GM19395 (cell line): ENCODE measurements at regions not wholly inside any gene's neighbourhood (a gene's known extent, or its start where the extent isn't known, plus 50 kb on each side); places are given as distances from the start of the nearest gene placed in this dataset.

ENCODE experiments used
- ATAC-seq: cut with Tn5 transposase; IDR thresholded peaks from one replicate; pipeline ENCODE4 v1.9.1; 2021; ENCODE audit warnings: mild to moderate bottlenecking, moderate library complexity; ENCODE audit not compliant: unreplicated experiment

DNA sequence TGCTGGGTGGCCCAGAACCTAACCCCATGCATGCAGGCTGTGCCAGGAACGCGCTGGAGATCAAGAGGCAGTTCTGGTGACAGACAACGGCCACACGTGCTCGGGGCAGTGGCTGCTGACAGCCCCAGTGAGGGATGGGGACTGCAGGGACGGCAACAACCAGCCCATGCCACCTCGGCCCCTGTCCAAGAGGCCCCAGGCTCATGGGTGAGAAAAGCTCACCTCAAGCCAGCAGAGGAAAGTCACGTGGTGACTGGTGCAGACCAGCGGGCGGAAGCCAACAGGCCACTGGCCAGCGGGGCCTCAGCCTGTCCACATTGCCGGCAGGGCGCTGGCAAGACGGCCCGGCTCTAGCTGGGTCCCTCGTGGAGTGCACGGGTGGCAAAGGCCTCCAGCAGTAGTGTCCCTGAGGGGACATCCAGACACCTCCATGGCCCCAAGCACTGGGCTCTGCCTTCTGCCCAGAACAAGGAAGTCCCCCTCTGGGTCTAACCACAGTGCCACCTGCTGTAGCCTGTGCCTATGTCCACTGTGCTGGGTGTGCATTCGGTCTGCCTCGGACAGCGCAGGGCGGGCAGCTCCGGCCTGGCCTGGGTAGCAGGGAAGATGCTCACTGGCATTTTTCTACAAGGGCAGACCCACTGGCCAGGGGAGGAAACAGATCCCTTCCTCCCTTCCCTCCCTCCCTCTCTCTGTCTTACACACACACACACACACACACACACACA lies 134.1 kb downstream of the NCOR2 start:
- ATAC-seq, result no peak

DNA sequence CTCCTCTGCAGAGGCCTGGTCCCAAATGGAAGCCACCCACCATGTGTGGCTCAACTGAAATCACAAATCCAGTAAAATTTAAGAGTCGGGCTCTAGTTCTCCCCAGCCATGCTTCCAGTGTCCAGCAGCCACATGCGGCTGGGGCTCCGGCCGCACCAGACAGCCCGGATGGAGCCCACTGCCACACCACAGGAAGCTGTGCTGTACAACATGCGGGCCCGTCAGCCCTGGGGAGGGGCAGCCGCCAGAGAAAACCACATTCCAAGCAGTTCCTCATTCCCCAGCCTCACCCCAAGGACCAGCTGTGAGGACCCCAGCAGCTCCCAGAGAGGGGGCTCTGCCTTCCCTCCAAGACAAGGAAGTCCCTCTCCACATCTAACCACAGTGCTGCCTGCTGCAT lies 135.0 kb downstream of the NCOR2 start:
- ATAC-seq, result no peak

DNA sequence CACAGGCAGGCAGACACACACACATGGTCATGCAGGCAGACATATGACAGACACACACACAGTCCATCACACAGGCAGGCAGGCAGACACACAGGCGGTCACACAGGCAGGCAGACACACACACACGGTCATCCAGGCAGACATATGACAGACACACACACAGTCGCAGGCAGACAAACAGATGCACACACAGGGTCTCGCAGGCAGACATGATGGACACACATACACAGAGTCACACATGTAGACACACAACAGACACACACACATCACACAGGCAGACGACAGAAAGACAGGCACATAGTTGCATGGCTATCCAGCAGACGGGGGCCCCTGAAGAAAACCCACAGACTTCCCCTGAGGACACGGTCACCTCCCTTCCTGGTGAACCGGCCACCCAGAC lies 135.4 kb downstream of the NCOR2 start:
- ATAC-seq, result no peak

DNA sequence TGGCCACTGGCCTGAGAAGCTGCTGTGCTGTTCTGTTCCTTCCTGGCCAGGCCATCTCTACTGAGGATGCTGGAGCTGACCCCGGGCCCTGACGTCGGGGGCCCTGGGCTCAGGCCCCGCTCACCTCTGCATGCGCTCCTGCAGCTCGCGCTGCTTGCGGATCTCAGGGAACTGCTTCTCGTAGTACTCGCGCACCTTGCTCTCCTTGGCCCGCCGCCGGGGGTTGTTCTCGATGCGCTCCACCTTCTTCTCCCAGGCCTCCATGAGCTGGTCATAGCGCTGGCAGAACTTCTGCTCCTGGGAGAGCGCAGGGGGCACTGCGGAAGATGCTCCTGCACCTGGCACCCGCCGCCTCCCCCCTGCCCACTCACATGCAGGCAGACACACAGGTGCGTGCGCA lies 135.6 kb downstream of the RFLNA start:
- ATAC-seq, result no peak

DNA sequence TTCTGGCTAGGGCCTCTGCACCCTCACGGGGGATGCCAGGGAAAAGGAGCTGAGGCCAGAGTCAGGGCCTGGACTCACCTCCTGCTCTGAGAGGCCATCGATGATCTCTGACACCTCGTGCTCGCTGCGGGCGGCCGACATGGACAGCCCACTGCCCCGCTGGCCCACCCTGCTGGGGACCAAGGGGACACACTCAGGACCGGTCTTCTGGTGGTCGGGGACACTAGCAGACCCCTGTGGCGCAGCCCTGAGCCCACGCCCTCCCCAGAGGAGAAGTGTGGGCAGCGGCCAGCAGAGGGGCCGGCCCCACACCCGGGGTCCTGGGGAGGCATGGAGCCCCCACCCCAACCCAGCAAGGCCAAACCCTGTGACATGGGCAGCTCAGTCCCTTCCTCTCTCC lies 134.6 kb downstream of the RFLNA start:
- no peak for ATAC-seq

DNA sequence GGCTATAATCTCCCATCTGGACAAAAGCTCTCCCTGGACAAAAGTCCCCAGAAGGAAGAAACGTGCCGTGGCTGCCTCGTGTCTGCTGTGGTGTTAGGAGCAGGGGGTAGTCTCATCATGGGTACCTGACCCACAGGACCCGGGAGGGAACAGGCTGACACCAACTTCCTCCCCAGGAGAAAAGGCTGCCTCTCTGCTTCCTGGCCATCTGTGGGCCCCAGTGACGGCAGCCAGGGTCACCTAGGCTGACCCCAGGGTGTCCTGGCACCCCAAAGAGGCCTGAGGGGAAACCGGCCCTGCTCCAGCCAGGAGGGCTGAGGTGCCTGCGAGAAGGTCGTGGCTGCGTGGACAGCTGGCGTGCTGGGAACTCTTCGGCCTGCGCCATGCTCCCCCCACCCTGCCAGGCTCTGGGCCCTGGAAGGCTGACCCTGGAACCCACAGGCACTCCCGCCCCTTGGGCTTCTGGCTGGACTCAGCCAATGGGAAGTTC lies 133.9 kb downstream of the RFLNA start:
- no peak for ATAC-seq

DNA sequence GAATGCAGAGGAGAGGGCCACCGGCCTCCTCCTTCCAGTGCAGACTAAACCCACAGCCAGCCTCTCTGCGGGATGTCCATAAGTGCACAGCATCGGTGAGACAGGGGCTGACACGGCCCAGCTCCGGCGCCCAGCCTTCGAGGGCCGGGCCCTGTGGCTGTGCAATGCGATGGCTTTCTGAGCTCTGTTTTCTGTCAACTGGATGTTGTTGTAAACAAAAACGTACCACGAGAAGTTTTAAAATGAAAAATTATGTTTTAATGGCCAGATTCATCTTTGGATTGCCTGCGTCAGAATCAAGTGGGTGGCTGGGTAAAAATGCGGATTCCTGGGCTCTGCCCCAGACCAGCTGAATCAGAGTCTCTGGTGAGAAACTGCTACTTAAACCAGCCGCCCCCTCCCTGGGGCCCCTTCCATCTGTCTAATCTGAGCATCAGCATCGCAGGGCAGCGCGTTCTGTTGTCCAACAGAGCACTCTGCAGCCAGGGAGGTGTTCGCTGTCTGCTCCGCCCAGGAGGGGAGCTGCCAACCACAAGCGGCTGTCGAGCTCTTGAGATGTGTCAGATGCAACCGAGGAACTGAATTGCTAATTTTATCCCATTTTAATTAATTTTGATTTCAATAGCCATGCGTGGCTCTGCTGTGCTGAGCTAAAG lies 133.4 kb downstream of the RFLNA start:
- ATAC-seq, result no peak

DNA sequence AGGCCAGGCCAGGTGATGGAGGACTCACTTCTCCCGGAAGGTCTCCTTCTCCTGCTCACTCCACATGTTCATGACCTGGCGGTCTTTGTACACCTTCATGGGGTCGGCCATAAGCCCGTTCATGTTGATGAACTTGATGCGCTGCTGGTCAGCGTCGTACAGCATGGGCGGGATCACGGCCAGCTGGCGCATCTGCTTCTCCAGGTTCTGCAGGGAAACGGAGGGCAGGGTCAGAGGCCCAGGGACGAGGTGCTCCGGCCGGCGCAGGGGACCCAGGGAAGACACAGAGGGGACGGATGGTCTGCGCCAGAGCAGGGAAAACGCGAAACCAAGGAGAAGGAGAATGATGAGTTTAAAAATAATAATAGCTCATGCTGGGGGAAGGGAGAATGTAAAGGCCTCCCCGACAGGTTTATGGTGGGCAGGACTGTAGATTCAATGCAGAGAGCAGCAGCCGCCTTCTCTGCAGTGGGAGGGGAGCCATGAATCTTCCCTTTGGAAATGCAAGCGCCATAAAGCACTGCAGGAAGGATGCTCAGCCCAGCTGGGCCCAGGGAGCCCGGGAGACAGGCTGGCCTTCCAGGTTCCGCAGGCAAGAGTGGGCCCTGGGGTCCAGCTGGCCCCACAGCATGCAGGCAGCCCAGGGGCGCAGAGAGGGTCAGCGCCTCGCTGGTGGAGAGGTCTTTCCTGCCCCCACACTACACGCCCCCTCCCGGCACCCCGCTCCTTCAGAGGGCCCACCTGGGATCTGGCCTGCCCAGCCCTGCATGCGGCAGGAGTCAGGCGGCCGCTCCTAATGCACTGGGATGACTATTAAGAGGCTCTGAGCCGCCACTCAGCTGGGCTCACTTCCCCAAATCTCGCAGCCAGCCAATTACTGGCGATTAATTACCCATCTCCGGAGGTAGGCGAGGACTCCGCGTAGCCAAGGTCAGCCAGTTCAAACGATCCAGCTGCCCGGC lies 132.0 kb downstream of the RFLNA start:
- no peak for ATAC-seq

DNA sequence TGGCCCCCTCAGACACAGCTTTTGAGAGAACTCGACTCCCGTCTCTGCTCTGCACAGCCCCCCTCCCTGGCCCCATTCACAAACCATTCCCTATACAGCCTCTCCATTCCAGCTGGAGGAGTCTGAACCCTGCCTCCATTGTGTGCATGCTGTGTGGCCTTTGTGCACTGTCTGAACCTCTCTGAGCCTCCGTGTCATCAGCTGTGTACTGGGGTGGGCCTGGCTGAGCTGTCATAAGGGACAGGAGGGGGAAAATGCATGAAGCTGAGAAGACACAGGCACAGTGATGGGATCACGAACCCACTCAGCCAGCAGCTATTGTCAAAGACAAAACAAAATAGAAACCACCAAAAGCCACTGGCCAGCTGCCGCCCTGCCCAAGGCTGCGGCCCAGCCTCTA lies 130.8 kb downstream of the RFLNA start:
- no peak for ATAC-seq

DNA sequence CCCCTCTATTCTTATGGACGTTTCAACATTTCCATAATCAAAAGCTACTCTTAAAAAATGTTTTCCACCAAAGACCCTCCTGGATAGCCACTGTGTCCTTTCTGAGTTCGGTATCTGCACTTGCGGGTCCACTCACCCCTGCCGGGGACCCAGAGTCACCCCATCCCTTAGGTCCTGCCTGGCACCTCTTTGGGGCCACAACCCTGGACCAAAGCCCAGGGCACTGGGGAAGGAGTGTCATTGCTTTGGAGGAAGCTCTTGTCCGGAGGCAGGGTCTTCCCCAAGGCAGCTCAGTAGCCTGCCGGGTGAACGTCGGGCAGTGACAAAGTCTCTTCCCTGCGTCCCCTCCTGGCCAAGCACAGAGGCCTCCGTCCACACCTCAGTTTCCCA lies 129.6 kb downstream of the RFLNA start:
- no peak for ATAC-seq

DNA sequence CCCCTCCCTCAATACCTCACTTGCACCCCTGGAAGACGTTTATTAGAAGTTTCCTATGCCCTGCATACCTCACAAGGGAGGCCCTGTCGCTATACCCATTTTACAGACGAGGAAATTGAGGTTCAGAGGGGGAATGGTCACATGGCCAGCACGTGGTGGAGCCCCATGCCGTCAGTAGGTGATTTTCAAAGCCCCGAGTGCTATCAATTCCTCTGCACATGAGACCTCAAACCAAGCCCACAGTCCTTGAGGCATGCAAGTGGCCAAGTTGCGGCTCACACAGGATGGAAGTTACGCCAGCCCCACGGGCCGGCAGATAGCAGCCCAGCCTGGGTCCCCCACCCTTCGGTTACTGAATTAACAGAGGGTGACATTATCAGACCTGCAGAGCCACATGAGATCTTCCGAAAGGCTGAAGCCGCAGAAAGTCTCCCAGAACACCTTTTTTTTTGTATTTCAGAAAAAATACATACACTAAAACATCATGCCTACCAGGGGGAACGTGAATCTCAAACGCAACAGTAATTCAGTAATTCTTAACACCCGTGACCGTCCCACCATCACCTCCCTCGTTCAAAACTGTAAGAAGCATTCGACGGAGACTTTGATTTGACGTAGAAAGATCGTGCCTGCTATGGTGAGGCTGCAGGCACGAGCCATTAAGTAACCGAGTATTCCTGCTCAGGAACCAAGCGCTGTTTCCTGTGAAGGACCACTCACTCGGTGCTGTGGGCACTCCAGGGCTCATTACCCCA lies 129.0 kb downstream of the RFLNA start:
- ATAC-seq, result no peak

DNA sequence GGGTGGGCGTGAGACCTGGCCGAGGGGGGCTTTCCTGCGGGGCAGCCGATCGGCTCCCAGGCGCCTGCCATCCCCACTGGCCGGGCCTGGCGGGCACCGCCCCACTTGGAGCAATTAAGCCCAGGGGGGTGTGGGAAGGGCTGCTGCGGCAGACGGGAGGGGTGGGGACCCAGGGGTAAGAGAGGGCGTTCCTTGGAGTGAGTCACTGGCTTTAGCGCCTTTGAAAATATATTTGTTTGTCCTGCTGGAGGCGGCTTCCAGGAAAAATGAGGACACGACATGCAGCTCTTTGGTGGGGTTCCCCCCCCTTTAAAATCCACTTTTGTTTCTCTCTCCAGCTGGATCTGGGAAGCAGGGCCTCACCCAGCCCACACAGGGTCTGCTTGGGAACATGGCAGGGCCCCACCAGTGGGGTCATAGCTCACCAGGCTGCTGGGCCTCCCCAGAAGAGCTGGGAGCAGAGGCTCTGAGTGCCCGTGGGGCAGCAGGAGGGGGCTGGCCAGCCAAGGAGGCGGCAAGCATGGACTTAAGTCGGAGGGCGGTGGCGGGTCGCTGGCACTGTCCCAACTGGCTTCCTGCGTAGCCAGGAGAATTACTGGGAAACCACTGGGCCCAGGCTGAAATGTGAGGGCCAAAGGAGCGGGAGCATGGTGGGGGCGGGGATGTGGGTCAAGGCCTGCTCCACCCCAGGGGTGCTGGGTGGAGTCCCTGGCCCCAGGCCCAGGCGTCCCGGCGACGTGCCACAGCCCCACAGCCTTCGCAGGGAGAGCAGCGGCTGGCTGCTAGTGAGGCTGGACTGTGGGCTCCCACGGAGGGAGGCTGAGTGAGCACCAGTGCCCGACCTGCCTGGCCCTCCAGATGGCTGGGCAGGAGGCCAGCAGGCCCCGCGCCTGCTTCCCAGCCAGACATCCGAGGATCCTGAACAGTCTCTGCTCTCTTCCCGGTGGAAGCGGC lies 128.0 kb downstream of the RFLNA start:
- ATAC-seq, result no peak

DNA sequence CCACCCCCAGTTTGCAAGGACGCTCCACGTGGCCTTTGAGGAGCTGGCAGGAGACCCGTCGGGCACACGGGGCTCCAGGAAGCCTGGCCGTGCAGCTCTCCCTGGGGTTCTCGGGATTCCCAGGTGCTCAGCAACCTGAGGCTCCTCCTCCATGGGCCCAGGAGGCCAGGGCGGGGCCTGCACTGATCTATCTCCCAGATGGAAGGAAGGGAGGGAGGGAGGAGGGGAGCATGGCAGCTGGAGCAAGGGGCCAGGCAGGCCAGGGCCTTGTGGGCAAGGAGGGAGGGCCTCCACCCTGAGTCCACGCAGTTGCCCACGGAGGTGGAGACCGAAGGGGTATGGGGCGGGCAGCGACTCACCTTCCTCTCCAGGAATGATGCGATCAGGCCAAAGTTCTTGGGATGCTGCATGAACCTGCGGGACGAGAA lies 127.3 kb downstream of the RFLNA start:
- ATAC-seq, result no peak

DNA sequence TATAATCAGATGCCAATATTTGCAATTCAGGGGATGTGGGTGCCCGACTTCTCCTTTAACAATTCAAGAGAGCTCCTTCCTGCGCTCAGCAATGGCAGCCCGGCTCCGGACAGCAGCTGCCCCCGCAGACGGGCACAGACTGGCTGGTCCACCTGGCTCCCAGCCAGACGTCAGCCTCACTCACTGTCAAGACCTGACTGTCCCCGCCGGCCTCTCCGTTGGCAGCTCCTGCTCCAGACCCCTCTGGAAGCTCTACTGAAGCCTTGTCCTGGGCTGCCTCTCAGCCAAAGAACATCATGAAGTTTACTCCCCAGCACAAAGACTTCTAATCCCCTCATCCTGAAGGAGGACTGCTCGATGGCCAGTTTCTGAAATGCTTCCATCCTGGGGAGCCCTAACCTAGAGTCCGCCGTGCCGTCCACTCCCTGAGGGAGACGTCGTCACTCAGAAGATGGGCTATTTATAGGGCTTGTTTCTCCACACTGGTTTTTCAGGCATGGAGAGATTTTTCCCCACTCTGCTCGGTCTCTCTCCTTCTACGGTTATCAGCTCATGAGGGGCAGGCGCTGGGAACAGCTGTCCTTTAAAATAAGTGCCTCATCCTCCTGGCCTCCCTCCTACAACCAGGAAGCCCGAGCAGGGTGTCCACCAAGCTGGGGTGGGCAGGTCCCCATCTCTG lies 126.2 kb downstream of the RFLNA start:
- no peak for ATAC-seq

DNA sequence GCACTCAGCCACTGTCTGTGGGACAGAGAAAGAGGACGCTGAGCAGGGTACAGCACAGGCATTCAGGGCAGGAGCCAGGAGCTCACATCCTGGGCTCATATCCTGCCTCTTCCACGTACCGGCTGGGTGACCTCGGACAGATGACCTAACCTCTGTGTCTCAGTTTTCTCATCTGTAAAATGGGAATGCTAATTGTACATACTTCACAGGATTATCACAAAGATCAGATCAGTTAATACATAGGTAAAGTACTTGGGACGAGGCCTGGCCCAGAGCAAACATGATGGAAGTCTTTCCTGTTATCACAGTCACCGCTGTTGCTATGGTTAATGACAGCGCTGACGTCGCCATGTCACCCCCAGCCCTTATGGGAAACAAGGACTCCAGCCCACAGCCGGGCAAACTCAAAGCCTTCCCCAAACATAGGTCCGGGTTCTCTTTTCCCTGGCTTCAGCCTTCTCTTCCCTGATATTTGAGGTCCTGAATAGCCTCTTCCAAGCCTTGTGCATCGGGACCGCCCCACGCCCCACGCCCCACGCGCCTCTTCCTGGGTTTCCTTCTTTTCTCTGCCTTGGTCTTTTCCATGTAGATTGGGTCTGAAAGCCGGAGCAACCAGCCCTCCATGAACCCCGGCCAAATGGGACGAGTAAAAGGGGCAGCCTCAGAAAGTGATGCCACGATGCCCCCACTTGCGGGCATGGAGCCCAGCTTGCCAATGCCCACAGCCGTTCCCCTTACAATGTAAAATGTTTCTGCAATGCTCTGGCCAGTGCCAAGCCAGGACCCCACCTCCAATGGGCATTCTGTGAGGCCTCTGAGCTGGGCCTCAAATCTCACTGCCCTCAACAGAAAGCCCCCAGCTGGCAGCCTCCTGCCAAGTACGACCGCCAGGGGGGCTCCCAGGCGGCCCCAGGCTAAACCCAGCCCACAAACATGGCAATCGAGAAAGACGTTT lies 125.4 kb downstream of the RFLNA start:
- ATAC-seq, result no peak

DNA sequence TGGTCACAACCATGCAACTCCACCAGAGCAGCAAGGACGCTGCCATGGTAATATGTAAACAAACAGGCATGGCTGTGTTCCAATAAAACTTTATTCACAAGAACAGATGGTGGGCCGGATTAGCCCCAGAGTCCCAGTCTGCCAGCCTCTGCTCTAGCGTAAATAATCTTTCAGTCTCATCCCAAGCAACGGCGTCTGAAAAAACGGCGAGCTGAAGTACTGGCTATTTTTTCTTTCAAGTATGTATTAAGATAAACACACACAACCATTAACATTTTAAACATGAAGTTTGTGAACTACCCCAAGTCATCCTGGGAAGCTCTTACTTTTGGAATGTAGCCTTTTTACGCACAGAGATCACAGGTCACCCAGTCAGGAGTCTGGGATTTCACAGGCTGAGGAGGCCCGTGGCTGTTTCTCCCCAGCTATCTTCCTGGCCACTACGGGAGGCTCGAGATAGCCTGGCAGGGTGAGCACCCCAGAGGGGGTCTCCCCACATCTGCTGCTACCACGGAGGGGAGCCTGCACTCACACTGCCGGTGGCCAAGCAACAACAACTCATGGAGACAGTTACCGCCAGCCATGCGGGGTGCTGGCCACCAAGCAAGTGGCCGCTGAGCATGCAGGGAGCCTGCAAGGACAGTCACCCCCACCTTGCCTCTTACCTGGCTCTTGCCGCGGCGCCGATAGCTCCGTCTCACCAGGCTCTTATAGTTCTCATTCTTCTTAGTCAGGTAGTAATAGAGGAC lies 124.6 kb downstream of the RFLNA start:
- no peak for ATAC-seq

DNA sequence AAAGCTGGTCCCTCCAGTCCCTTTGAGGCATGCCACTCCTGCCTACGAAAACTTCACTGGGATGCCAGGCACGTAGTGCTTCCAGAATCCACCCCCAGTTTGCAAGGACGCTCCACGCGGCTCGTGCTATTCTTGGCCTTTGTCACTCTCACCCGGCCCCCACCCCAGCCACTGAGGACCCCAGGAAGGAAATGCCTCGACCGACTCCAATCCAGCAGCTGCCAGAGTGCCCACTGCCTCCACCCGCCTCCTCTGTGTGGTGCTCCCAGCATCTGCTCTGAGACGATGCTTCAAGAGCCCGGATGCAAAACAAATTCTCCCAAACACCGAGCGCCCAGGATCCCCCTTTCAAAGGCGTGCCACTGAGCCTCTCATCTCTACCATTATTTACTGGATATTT lies 123.9 kb downstream of the RFLNA start:
- no peak for ATAC-seq
